GM18505 (cell line): ENCODE measurements at regions not wholly inside any gene's neighbourhood (a gene's known extent, or its start where the extent isn't known, plus 50 kb on each side); places are given as distances from the start of the nearest gene placed in this dataset.
"Not testable (repeated sequence)": the region's sequence is repeated elsewhere in the genome, so short reads cannot be mapped to it uniquely, and the experiment has no call there.

ENCODE experiments used
- ATAC-seq: cut with Tn5 transposase; IDR thresholded peaks from one replicate; pipeline ENCODE4 v1.9.1; 2021; ENCODE audit not compliant: unreplicated experiment
- POLR2A ChIP-seq: IDR thresholded peaks from 4 replicates; pipeline ENCODE4 v1.6.1; 2011; ENCODE audit warnings: borderline replicate concordance; ENCODE audit not compliant: insufficient read depth, insufficient read length; ENCODE audit errors: extremely low read depth

GRCh38 chr5:97563050-97563657 is 380.1 kb upstream of the RIOK2 start:
- no peak for TF ChIP-seq POLR2A
- ATAC-seq, result no peak

GRCh38 chr5:97568382-97568781 is 385.3 kb upstream of the RIOK2 start:
- no peak for TF ChIP-seq POLR2A
- ATAC-seq, result no peak

- ATAC-seq, result no peak
- TF ChIP-seq POLR2A, result no peak
These were observed 387.2 kb upstream of the RIOK2 start for GRCh38 chr5:97570242-97570641.

GRCh38 chr5:97575322-97575721 is 392.3 kb upstream of the RIOK2 start:
- ATAC-seq, result no peak
- TF ChIP-seq POLR2A, result no peak

GRCh38 chr5:97576956-97577355 is 393.9 kb upstream of the RIOK2 start:
- no peak for ATAC-seq
- no peak for TF ChIP-seq POLR2A

- not testable (repeated sequence) for ATAC-seq
These were observed 396.9 kb upstream of the RIOK2 start for GRCh38 chr5:97579977-97580376.

- no peak for ATAC-seq
- TF ChIP-seq POLR2A, result no peak
These were observed 397.7 kb upstream of the RIOK2 start for GRCh38 chr5:97580746-97581145.

- ATAC-seq, result no peak
- TF ChIP-seq POLR2A, result no peak
These were observed 408.7 kb upstream of the RIOK2 start for GRCh38 chr5:97591781-97592180.

- TF ChIP-seq POLR2A, result no peak
- ATAC-seq, result no peak
These were observed 417.4 kb upstream of the RIOK2 start for GRCh38 chr5:97600486-97600885.

GRCh38 chr5:97601651-97602050 is 418.6 kb upstream of the RIOK2 start:
- no peak for ATAC-seq
- TF ChIP-seq POLR2A, result no peak

GRCh38 chr5:97606531-97606930 is 423.5 kb upstream of the RIOK2 start:
- ATAC-seq, result no peak
- TF ChIP-seq POLR2A, result no peak

GRCh38 chr5:97608501-97608900 is 425.5 kb upstream of the RIOK2 start:
- no peak for TF ChIP-seq POLR2A
- no peak for ATAC-seq

GRCh38 chr5:97618721-97619120 is 435.7 kb upstream of the RIOK2 start:
- TF ChIP-seq POLR2A, result no peak
- no peak for ATAC-seq

- no peak for TF ChIP-seq POLR2A
- no peak for ATAC-seq
These were observed 440.4 kb upstream of the RIOK2 start for GRCh38 chr5:97623441-97623840.

GRCh38 chr5:97624886-97625285 is 441.8 kb upstream of the RIOK2 start:
- TF ChIP-seq POLR2A, result no peak
- no peak for ATAC-seq

GRCh38 chr5:97627272-97627671 is 444.2 kb upstream of the RIOK2 start:
- no peak for TF ChIP-seq POLR2A
- ATAC-seq, result no peak

GRCh38 chr5:97628031-97628430 is 445.0 kb upstream of the RIOK2 start:
- ATAC-seq, result no peak
- no peak for TF ChIP-seq POLR2A
